K562 (cell line): ENCODE measurements at regions not wholly inside any gene's neighbourhood (a gene's known extent, or its start where the extent isn't known, plus 50 kb on each side); places are given as distances from the start of the nearest gene placed in this dataset.

Experiments used
- ATAC-seq: fragments of 200-7000 bp; cut with Tn5 transposase; 3 replicates; pipeline ENCODE4 v1.9.1; 2020; ENCODE audit warnings: moderate library complexity
- BruUV-seq: library from RNA; stranded (reverse); fragments of 400-500 nt; replicated peaks from 2 replicates; lab custom pipeline; 2021; lab: Mats Ljungman, UMichigan
- CTCF ChIA-PET: fragments of 300-600 bp; formaldehyde crosslinking; extraction: SDS; loops from one replicate; lab custom pipeline; 2021; ENCODE audit warnings: low intra/inter-chr PET ratio; lab: Yijun Ruan, JAX
- POLR2A ChIA-PET: fragments of 300-600, 350-650 bp; sonication (Branson Sonifier 250); formaldehyde crosslinking; extraction: SDS; loops from one replicate; lab custom pipeline; 2021; ENCODE audit warnings: antibody characterized with exemption, inconsistent platforms; lab: Yijun Ruan, JAX
- DNase-seq, 4 experiments: peaks; one replicate each; pipeline versions ENCODE4 v3.0.0 to v3.0.0-alpha.2; 2011 to 2018; ENCODE audit warnings: low spot score in 3 of 4, mixed read lengths in 3 of 4; ENCODE audit errors: extremely low read depth in 1 of 4
- FAIRE-seq: peaks from 2 replicates; lab custom pipeline; 2011; peaks lifted over from hg19 to GRCh38; lab: Jason Lieb, UNC
- H2AFZ ChIP-seq: 2 replicates; pipeline ENCODE4 v1.6.0; 2011; ENCODE audit warnings: low read depth, low read length, control low read depth, inconsistent platforms
- H3K27ac ChIP-seq: fragments of 200-600 bp; 3 replicates; pipeline ENCODE4 v1.8.0; 2011; ENCODE audit warnings: low read depth, mild to moderate bottlenecking, control low read depth, inconsistent platforms, low read length, moderate library complexity, mixed read lengths; ENCODE audit errors: extremely low read depth
- H3K27me3 ChIP-seq, 2 experiments: fragments of 300-600 bp in 1 of 2; 2 replicates in 1 of 2; 3 replicates in 1 of 2; pipeline versions ENCODE4 v1.6.0 to v1.8.0; 2011; ENCODE audit warnings: inconsistent platforms in 2 of 2, low read length in 2 of 2, mild to moderate bottlenecking in 1 of 2, mixed read lengths in 1 of 2, moderate library complexity in 1 of 2; ENCODE audit not compliant: control insufficient read depth in 2 of 2, insufficient read depth in 2 of 2
- H3K36me3 ChIP-seq: fragments of 300-600 bp; 3 replicates; pipeline ENCODE4 v1.8.0; 2011; ENCODE audit warnings: mild to moderate bottlenecking, low read length, inconsistent platforms; ENCODE audit not compliant: control insufficient read depth, insufficient read depth
- H3K4me1 ChIP-seq, 2 experiments: fragments of 200-600 bp in 1 of 2; replicated peaks in 1 of 2; 2 replicates in 1 of 2; 3 replicates in 1 of 2; pipeline versions ENCODE4 v1.5.1 to v1.8.0; 2011; ENCODE audit warnings: inconsistent platforms in 2 of 2, low read length in 2 of 2, mild to moderate bottlenecking in 1 of 2, mixed read lengths in 1 of 2, moderate library complexity in 1 of 2; ENCODE audit not compliant: control insufficient read depth in 2 of 2, insufficient read depth in 2 of 2
- H3K4me2 ChIP-seq: 2 replicates; pipeline ENCODE4 v1.6.1; 2011; ENCODE audit warnings: low read length, control low read depth, inconsistent platforms, mixed read lengths; ENCODE audit not compliant: insufficient read depth
- H3K4me3 ChIP-seq: fragments of 200-600 bp; sonication (generic), shearing (Covaris generic); 2 replicates; pipeline ENCODE4 v1.5.1; 2016; ENCODE audit warnings: control low read depth, inconsistent platforms
- H3K79me2 ChIP-seq: fragments of 200-600 bp; 3 replicates; pipeline ENCODE4 v1.8.0; 2011; ENCODE audit warnings: low read length, inconsistent platforms; ENCODE audit not compliant: control insufficient read depth, insufficient read depth
- H3K9ac ChIP-seq, 2 experiments: 2 replicates each; pipeline versions ENCODE4 v1.6.0 to v1.6.1; 2011; ENCODE audit warnings: low read depth in 2 of 2, low read length in 2 of 2, control low read depth in 1 of 2, inconsistent platforms in 1 of 2, mild to moderate bottlenecking in 1 of 2, mixed read lengths in 1 of 2; ENCODE audit not compliant: insufficient read depth in 1 of 2
- H3K9me1 ChIP-seq: one replicate; pipeline ENCODE4 v1.6.0; 2011; ENCODE audit warnings: inconsistent platforms, mild to moderate bottlenecking, low read length, moderate library complexity; ENCODE audit not compliant: control insufficient read depth, insufficient read depth
- H3K9me3 ChIP-seq: replicated peaks from 2 replicates; pipeline ENCODE4 v1.5.1; 2011; ENCODE audit warnings: low read depth, low read length, inconsistent platforms; ENCODE audit not compliant: control insufficient read depth, insufficient read depth
- H4K20me1 ChIP-seq: replicated peaks from 2 replicates; pipeline ENCODE4 v1.6.1; 2011; ENCODE audit warnings: low read length, inconsistent platforms, mixed read lengths; ENCODE audit not compliant: control insufficient read depth, insufficient read depth
- CBX3 ChIP-seq, 2 experiments: IDR thresholded peaks; 1 replicate in 1 of 2; 2 replicates in 1 of 2; pipeline ENCODE4 v1.6.1; 2012; ENCODE audit warnings: inconsistent platforms in 2 of 2, low read length in 2 of 2, borderline replicate concordance in 1 of 2, control low read depth in 1 of 2
- GABPB2 ChIP-seq: fragments of 250-450 bp; sonication (Bioruptor Pico); conservative IDR thresholded peaks from 2 replicates; pipeline ENCODE4 v1.5.1; 2021; ENCODE audit warnings: mild to moderate bottlenecking
- PHF21A ChIP-seq: fragments of 450-650 bp; IDR thresholded peaks from 2 replicates; pipeline ENCODE4 v1.6.1; 2017; ENCODE audit warnings: low read depth, borderline replicate concordance
- PHF8 ChIP-seq: fragments of 200-600 bp; sonication (generic); IDR thresholded peaks from 2 replicates; pipeline ENCODE4 v1.6.1; 2012; ENCODE audit warnings: mixed run types, mild to moderate bottlenecking, inconsistent platforms, low read length, moderate library complexity, borderline replicate concordance
- PTBP1 ChIP-seq: fragments of 200-400 bp; formaldehyde crosslinking; IDR thresholded peaks from 2 replicates; pipeline ENCODE4 v1.6.1; 2017; ENCODE audit warnings: low read depth, low read length
- RBM22 ChIP-seq: fragments of 200-400 bp; formaldehyde crosslinking; IDR thresholded peaks from 2 replicates; pipeline ENCODE4 v1.6.1; 2018; ENCODE audit warnings: low read length, low read depth; ENCODE audit not compliant: poor library complexity, severe bottlenecking
- RBM34 ChIP-seq: fragments of 200-400 bp; formaldehyde crosslinking; IDR thresholded peaks from 2 replicates; pipeline ENCODE4 v1.6.1; 2018; ENCODE audit warnings: low read length, borderline replicate concordance; ENCODE audit not compliant: insufficient read depth
- TCF3 ChIP-seq: sonication (generic); formaldehyde crosslinking; IDR thresholded peaks from 2 replicates; pipeline ENCODE4 v1.4.0; 2020; ENCODE audit warnings: mild to moderate bottlenecking, missing genetic modification reagents
- XRCC5 ChIP-seq: fragments of 200-400 bp; formaldehyde crosslinking; IDR thresholded peaks from 2 replicates; pipeline ENCODE4 v1.6.1; 2017; ENCODE audit warnings: low read depth, mild to moderate bottlenecking, low read length
- ZNF175 ChIP-seq: fragments of 200-800 bp; sonication (Bioruptor generic); IDR thresholded peaks from 2 replicates; pipeline ENCODE4 v1.6.1; 2016; ENCODE audit warnings: low read depth, mild to moderate bottlenecking, missing genetic modification characterization, missing compliant biosample characterization
- ZNF224 ChIP-seq: sonication (generic); formaldehyde crosslinking; IDR thresholded peaks from 2 replicates; pipeline ENCODE4 v1.8.0; 2022; ENCODE audit warnings: mild to moderate bottlenecking, missing genetic modification reagents
- ZNF324 ChIP-seq: fragments of 250-450 bp; sonication (Bioruptor Pico); IDR thresholded peaks from 2 replicates; pipeline ENCODE4 v1.4.0; 2020; ENCODE audit warnings: mild to moderate bottlenecking
- WGBS: fragments of 100-300 bp; shearing (Covaris generic); methylation state at CpG from one replicate; pipeline ENCODE4 v1.1.6; 2016; ENCODE audit warnings: low coverage, mixed read lengths; ENCODE audit not compliant: insufficient coverage; ENCODE audit errors: missing lambda C conversion rate; 5-methylcytosine and 5-hydroxymethylcytosine counted together
- in situ Hi-C: fragments of 300-500 bp; cut with MboI; formaldehyde crosslinking; loops from 4 replicates; pipeline ENCODE4 v1.15.0; 2018; ENCODE audit warnings: inconsistent platforms, mixed read lengths
- intact Hi-C: fragments of 100-400 bp; cut with micrococcal nuclease; formaldehyde crosslinking; loops from 2 replicates; pipeline ENCODE4 v1.14.2; 2022
- TF ChIP-seq, protein P1 (sequence below): sonication (generic); formaldehyde crosslinking; IDR thresholded peaks from 2 replicates; pipeline ENCODE4 v1.8.0; 2022; ENCODE audit warnings: mild to moderate bottlenecking, missing genetic modification reagents
- TF ChIP-seq, protein P2 (sequence below): fragments of 250-450 bp; sonication (Bioruptor Pico); IDR thresholded peaks from 2 replicates; pipeline ENCODE4 v1.5.0; 2021; ENCODE audit warnings: mild to moderate bottlenecking, borderline replicate concordance

GRCh38 chr6:10266061-10266460, 148.8 kb downstream of the TFAP2A start:
- CTCF ChIA-PET = no interaction called here
- Histone ChIP-seq H3K27me3 (no peaks in the 10 kb centered on the region; a peak in 1 of 5 replicates), H3K4me1 (no peaks in the 10 kb centered on the region)
- intact Hi-C loops = no loop called here
- 20% methylated on average over 2 of the region's 2 CpGs for WGBS
- POLR2A ChIA-PET = no interaction called here
- TF ChIP-seq ZNF175 (no peak), PHF8 (no peak), ZNF224 (CRISPR knock-in tag) (no peak), PHF21A (no peak), PTBP1 (no peak), RBM22 (no peak), RBM34 (no peak), CBX3 (IDR thresholded peaks at IDR 0.05; ENCODE audit: borderline replicate concordance in 1 of 2, low read length in 2 of 2) (no peak), ZNF324 (CRISPR knock-in tag) (no peak), GABPB2 (CRISPR knock-in tag) (no peak), XRCC5 (no peak), TCF3 (CRISPR knock-in tag) (no peak)
- TF ChIP-seq, protein P1, sequence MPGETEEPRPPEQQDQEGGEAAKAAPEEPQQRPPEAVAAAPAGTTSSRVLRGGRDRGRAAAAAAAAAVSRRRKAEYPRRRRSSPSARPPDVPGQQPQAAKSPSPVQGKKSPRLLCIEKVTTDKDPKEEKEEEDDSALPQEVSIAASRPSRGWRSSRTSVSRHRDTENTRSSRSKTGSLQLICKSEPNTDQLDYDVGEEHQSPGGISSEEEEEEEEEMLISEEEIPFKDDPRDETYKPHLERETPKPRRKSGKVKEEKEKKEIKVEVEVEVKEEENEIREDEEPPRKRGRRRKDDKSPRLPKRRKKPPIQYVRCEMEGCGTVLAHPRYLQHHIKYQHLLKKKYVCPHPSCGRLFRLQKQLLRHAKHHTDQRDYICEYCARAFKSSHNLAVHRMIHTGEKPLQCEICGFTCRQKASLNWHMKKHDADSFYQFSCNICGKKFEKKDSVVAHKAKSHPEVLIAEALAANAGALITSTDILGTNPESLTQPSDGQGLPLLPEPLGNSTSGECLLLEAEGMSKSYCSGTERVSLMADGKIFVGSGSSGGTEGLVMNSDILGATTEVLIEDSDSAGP (CRISPR knock-in tag) = no peak
- TF ChIP-seq, protein P2, sequence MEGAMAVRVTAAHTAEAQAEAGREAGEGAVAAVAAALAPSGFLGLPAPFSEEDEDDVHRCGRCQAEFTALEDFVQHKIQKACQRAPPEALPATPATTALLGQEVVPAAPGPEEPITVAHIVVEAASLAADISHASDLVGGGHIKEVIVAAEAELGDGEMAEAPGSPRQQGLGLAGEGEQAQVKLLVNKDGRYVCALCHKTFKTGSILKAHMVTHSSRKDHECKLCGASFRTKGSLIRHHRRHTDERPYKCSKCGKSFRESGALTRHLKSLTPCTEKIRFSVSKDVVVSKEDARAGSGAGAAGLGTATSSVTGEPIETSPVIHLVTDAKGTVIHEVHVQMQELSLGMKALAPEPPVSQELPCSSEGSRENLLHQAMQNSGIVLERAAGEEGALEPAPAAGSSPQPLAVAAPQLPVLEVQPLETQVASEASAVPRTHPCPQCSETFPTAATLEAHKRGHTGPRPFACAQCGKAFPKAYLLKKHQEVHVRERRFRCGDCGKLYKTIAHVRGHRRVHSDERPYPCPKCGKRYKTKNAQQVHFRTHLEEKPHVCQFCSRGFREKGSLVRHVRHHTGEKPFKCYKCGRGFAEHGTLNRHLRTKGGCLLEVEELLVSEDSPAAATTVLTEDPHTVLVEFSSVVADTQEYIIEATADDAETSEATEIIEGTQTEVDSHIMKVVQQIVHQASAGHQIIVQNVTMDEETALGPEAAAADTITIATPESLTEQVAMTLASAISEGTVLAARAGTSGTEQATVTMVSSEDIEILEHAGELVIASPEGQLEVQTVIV (CRISPR knock-in tag) = no peak
- TF ChIP-seq, all 486 proteins: peak for 0
- Histone ChIP-seq H3K9ac (no peak overlapping the region), H4K20me1 (no peaks in the 10 kb centered on the region), H3K4me2 (no peak overlapping the region), H3K27ac (no peak overlapping the region), H3K4me3 (no peak overlapping the region), H3K9me3 (no peaks in the 10 kb centered on the region), H3K9me1 (no peaks in the 10 kb centered on the region), H3K36me3 (no peaks in the 10 kb centered on the region), H3K79me2 (no peaks in the 10 kb centered on the region), H2AFZ (no peak overlapping the region)
- FAIRE-seq = no peak
- ATAC-seq = no peak
- no peak for DNase-seq
- BruUV-seq = no TSS peak
- in situ Hi-C loops = no loop called here
